A549 (cell line): ENCODE measurements at regions not wholly inside any gene's neighbourhood (a gene's known extent, or its start where the extent isn't known, plus 50 kb on each side); places are given as distances from the start of the nearest gene placed in this dataset.

Experiments
- ATAC-seq, 2 experiments: fragments of 200-7000 bp in 1 of 2; fragments of >200 bp in 1 of 2; cut with Nextera tagmentation in 1 of 2; cut with Tn5 transposase in 1 of 2; 3 replicates each; pipeline versions ENCODE4 v1.8.0 to v1.9.1; 2018 to 2020; ENCODE audit warnings: mild to moderate bottlenecking in 1 of 2, moderate library complexity in 1 of 2
- CTCF ChIA-PET: fragments of 300-600 bp; sonication (Branson Sonifier 250); formaldehyde crosslinking; extraction: SDS; loops from one replicate; lab custom pipeline; 2021; ENCODE audit warnings: antibody characterized with exemption, inconsistent platforms; lab: Yijun Ruan, JAX
- POLR2A ChIA-PET: fragments of 350-600 bp; formaldehyde crosslinking; extraction: SDS; loops from one replicate; lab custom pipeline; 2021; ENCODE audit warnings: antibody characterized with exemption, inconsistent platforms; lab: Yijun Ruan, JAX
- DNase-seq, 2 experiments: peaks; one replicate each; pipeline versions ENCODE4 v3.0.0 to v3.0.0-alpha.2; 2011 to 2016; ENCODE audit warnings: low read depth in 1 of 2, low spot score in 1 of 2
- FAIRE-seq: peaks from 2 replicates; lab custom pipeline; 2011; peaks lifted over from hg19 to GRCh38; lab: Jason Lieb, UNC
- H3K27ac ChIP-seq, 2 experiments: fragments of >200 bp; sonication (Bioruptor Twin); formaldehyde crosslinking; 3 replicates each; pipeline ENCODE4 v1.5.1; 2016 to 2017
- H3K4me1 ChIP-seq: fragments of >200 bp; sonication (Bioruptor Twin); formaldehyde crosslinking; 3 replicates; pipeline ENCODE4 v1.6.1; 2016
- H3K4me2 ChIP-seq: fragments of >200 bp; sonication (Bioruptor Twin); formaldehyde crosslinking; 3 replicates; pipeline ENCODE4 v1.6.1; 2016
- H3K4me3 ChIP-seq: fragments of >200 bp; sonication (Bioruptor Twin); formaldehyde crosslinking; 3 replicates; pipeline ENCODE4 v1.5.1; 2016
- H3K9me3 ChIP-seq: fragments of >200 bp; sonication (Bioruptor Twin); formaldehyde crosslinking; 3 replicates; pipeline ENCODE4 v1.6.1; 2016
- CBX2 ChIP-seq: fragments of 200-600 bp; sonication (generic); IDR thresholded peaks from 2 replicates; pipeline ENCODE4 v1.6.1; 2016; ENCODE audit warnings: low read depth, mild to moderate bottlenecking, borderline replicate concordance
- CBX8 ChIP-seq: fragments of 200-600 bp; sonication (generic); IDR thresholded peaks from 2 replicates; pipeline ENCODE4 v1.6.1; 2016
- CEBPB ChIP-seq, 2 experiments: fragments of >200 bp in 1 of 2; sonication (Bioruptor Twin) in 1 of 2; formaldehyde crosslinking in 1 of 2; IDR thresholded peaks; 2 replicates each; pipeline ENCODE4 v1.6.1; 2012 to 2016
- CHD2 ChIP-seq: fragments of 150-350 bp; IDR thresholded peaks from 2 replicates; pipeline ENCODE4 v1.6.1; 2014; ENCODE audit warnings: low read length; ENCODE audit not compliant: partially characterized antibody
- EHMT2 ChIP-seq: fragments of 200-600 bp; sonication (generic); IDR thresholded peaks from 2 replicates; pipeline ENCODE4 v1.6.1; 2016; ENCODE audit warnings: antibody characterized with exemption, low read depth, mild to moderate bottlenecking, moderate library complexity
- EP300 ChIP-seq, 2 experiments: fragments of >200 bp; sonication (Bioruptor Twin); formaldehyde crosslinking; IDR thresholded peaks; 2 replicates in 1 of 2; 3 replicates in 1 of 2; pipeline ENCODE4 v1.6.1; 2016 to 2017
- ESRRA ChIP-seq: fragments of 150-350 bp; IDR thresholded peaks from 2 replicates; pipeline ENCODE4 v1.6.1; 2014; ENCODE audit warnings: mild to moderate bottlenecking, low read length, borderline replicate concordance
- FOSB ChIP-seq: fragments of 250-450 bp; sonication (Bioruptor Pico); IDR thresholded peaks from 2 replicates; pipeline ENCODE4 v1.5.0; 2020; ENCODE audit warnings: mild to moderate bottlenecking, moderate library complexity
- FOSL2 ChIP-seq, 2 experiments: fragments of 450-650 bp in 1 of 2; fragments of >200 bp in 1 of 2; sonication (Bioruptor Twin) in 1 of 2; formaldehyde crosslinking; IDR thresholded peaks; 2 replicates each; pipeline versions ENCODE4 v1.5.0 to v1.6.1; 2016 to 2020; ENCODE audit warnings: mild to moderate bottlenecking in 1 of 2, moderate library complexity in 1 of 2
- FOXS1 ChIP-seq: fragments of 250-450 bp; sonication (Bioruptor Pico); IDR thresholded peaks from 2 replicates; pipeline ENCODE4 v1.5.0; 2020; ENCODE audit warnings: mild to moderate bottlenecking, moderate library complexity
- GATA3 ChIP-seq: IDR thresholded peaks from 2 replicates; pipeline ENCODE4 v1.6.1; 2012; ENCODE audit warnings: borderline replicate concordance
- HDAC2 ChIP-seq: fragments of 200-600 bp; sonication (generic); IDR thresholded peaks from 2 replicates; pipeline ENCODE4 v1.6.1; 2016
- HEYL ChIP-seq: fragments of 250-450 bp; sonication (Bioruptor Pico); IDR thresholded peaks from 2 replicates; pipeline ENCODE4 v1.8.0; 2021; ENCODE audit warnings: mild to moderate bottlenecking, moderate library complexity
- HOXA7 ChIP-seq: fragments of 250-450 bp; sonication (Bioruptor Pico); IDR thresholded peaks from 2 replicates; pipeline ENCODE4 v1.5.0; 2020; ENCODE audit warnings: mild to moderate bottlenecking, moderate library complexity
- HOXB13 ChIP-seq: fragments of 250-450 bp; sonication (Bioruptor Pico); IDR thresholded peaks from 2 replicates; pipeline ENCODE4 v1.5.0; 2020; ENCODE audit warnings: low read depth, mild to moderate bottlenecking, moderate library complexity
- HOXB5 ChIP-seq: fragments of 250-450 bp; sonication (Bioruptor Pico); IDR thresholded peaks from 2 replicates; pipeline ENCODE4 v1.5.0; 2020; ENCODE audit warnings: mild to moderate bottlenecking, moderate library complexity
- JUN ChIP-seq, 2 experiments: fragments of >200 bp; sonication (Bioruptor Twin); formaldehyde crosslinking; IDR thresholded peaks; 2 replicates in 1 of 2; 3 replicates in 1 of 2; pipeline ENCODE4 v1.6.1; 2016 to 2017
- JUNB ChIP-seq: fragments of >200 bp; sonication (Bioruptor Twin); formaldehyde crosslinking; IDR thresholded peaks from 2 replicates; pipeline ENCODE4 v1.6.1; 2016
- KDM1A ChIP-seq: fragments of 200-600 bp; sonication (generic); IDR thresholded peaks from 2 replicates; pipeline ENCODE4 v1.6.1; 2016; ENCODE audit warnings: low read depth, mild to moderate bottlenecking
- KDM5A ChIP-seq: fragments of 200-600 bp; sonication (generic); IDR thresholded peaks from 2 replicates; pipeline ENCODE4 v1.6.1; 2016; ENCODE audit warnings: antibody characterized with exemption, mild to moderate bottlenecking
- MAZ ChIP-seq: fragments of 150-350 bp; IDR thresholded peaks from 2 replicates; pipeline ENCODE4 v1.6.1; 2014; ENCODE audit warnings: antibody characterized with exemption, low read depth, low read length, borderline replicate concordance
- MYC ChIP-seq: IDR thresholded peaks from 2 replicates; pipeline ENCODE4 v1.6.1; 2012; ENCODE audit warnings: mild to moderate bottlenecking, inconsistent platforms, low read length, improper control_type of control experiment, borderline replicate concordance
- NPAS2 ChIP-seq: fragments of 250-450 bp; sonication (Bioruptor Pico); IDR thresholded peaks from 2 replicates; pipeline ENCODE4 v1.8.0; 2022; ENCODE audit warnings: mild to moderate bottlenecking, moderate library complexity, borderline replicate concordance
- NR3C1 ChIP-seq: fragments of >200 bp; sonication (Bioruptor Twin); formaldehyde crosslinking; IDR thresholded peaks from 3 replicates; pipeline ENCODE4 v1.6.1; 2017
- POLR2AphosphoS2 ChIP-seq: conservative IDR thresholded peaks from 2 replicates; pipeline ENCODE4 v1.6.1; 2012; ENCODE audit warnings: low read length, improper control_type of control experiment, inconsistent platforms
- RCOR1 ChIP-seq: fragments of 150-350 bp; IDR thresholded peaks from 2 replicates; pipeline ENCODE4 v1.6.1; 2014; ENCODE audit warnings: antibody characterized with exemption, low read length, low read depth
- TP53 ChIP-seq: fragments of 250-450 bp; sonication (Bioruptor Pico); IDR thresholded peaks from 2 replicates; pipeline ENCODE4 v1.5.0; 2021; ENCODE audit warnings: mild to moderate bottlenecking, moderate library complexity
- ZSCAN20 ChIP-seq: fragments of 250-450 bp; sonication (Bioruptor Pico); IDR thresholded peaks from 2 replicates; pipeline ENCODE4 v1.8.0; 2022; ENCODE audit warnings: mild to moderate bottlenecking, moderate library complexity
- WGBS: methylation state at CpG from one replicate; pipeline ENCODE4 v1.1.6; 2017; ENCODE audit errors: missing lambda C conversion rate; 5-methylcytosine and 5-hydroxymethylcytosine counted together
- TF ChIP-seq, protein P1 (sequence below): fragments of >200 bp; sonication (Bioruptor Twin); formaldehyde crosslinking; IDR thresholded peaks from 2 replicates; pipeline ENCODE4 v1.6.1; 2016
- TF ChIP-seq, protein P2 (sequence below): fragments of >200 bp; sonication (Bioruptor Twin); formaldehyde crosslinking; IDR thresholded peaks from 3 replicates; pipeline ENCODE4 v1.5.1; 2016
- TF ChIP-seq, protein P3 (sequence below): fragments of 150-350 bp; IDR thresholded peaks from 2 replicates; pipeline ENCODE4 v1.6.1; 2014; ENCODE audit warnings: low read depth, mild to moderate bottlenecking, low read length
- TF ChIP-seq, protein P4 (sequence below): IDR thresholded peaks from 2 replicates; pipeline ENCODE4 v1.6.1; 2012
- TF ChIP-seq, protein P5 (sequence below): IDR thresholded peaks from 2 replicates; pipeline ENCODE4 v1.6.1; 2012; ENCODE audit warnings: low read depth, borderline replicate concordance
- TF ChIP-seq, protein P6 (sequence below): fragments of 450-650 bp; IDR thresholded peaks from 2 replicates; pipeline ENCODE4 v1.6.1; 2014; ENCODE audit warnings: antibody characterized with exemption
- TF ChIP-seq, protein P7 (sequence below): IDR thresholded peaks from 2 replicates; pipeline ENCODE4 v1.6.1; 2012

DNA sequence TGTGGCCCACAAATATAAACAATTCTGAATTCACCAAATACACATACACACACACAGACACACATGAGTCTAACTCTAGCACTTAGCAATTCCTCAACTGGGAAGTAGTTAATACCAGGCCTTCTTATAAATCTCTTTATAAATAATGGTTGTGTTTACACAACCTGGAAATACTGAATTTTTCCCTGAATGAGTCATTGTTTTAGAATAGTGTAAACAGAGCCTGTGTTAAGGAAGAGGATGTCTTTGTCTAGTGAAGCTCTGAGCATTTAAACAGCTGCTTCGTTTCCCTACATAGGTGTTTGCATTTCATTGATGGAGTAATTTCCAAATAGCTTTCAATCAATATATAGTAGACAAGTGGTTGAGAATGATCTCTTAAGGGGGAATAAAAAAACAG is 218.8 kb downstream of the BTG1 start:
- WGBS = 0% methylated on average over 1 of the region's 1 CpG
- FAIRE-seq (peak; percentile 92), DNase-seq (peak; percentile 40 to 84), ATAC-seq (peak; percentile 89 to 98)
- Histone ChIP-seq H3K4me3 (no peak overlapping the region), H3K4me2 (peak overlapping the region; percentile 63), H3K9me3 (0 out of 3 replicates have a peak, but pooled peaks cover 6% of the 10 kb centered on the region), H3K27ac (peak overlapping the region in 1 of 2 experiments; percentile 38; a peak in 1 of 6 replicates), H3K4me1 (peaks cover 30% of the 10 kb centered on the region)
- ChIA-PET CTCF (interaction anchor here (0.6 to 1.0 kb wide), 3 partner anchors 42 to 67 kb away, joined by 3 read pairs; no protein-coding TSS in a partner anchor), POLR2A (interaction anchor here (0.6 kb wide), 1 partner anchor 168 kb away, joined by 8 read pairs; no protein-coding TSS in a partner anchor)
- TF ChIP-seq, protein P1, sequence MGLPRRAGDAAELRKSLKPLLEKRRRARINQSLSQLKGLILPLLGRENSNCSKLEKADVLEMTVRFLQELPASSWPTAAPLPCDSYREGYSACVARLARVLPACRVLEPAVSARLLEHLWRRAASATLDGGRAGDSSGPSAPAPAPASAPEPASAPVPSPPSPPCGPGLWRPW = no peak
- TF ChIP-seq FOXS1 (CRISPR knock-in tag) = peak; percentile 94; the same call in 1 of the 2 replicates
- TF ChIP-seq GATA3 = peak; percentile 83
- no peak for TF ChIP-seq TP53 (CRISPR knock-in tag)
- TF ChIP-seq NPAS2 (CRISPR knock-in tag) = no peak
- TF ChIP-seq JUNB = peak; percentile 94
- no peak for TF ChIP-seq ZSCAN20 (CRISPR knock-in tag)
- no peak for TF ChIP-seq EHMT2
- TF ChIP-seq, protein P2, sequence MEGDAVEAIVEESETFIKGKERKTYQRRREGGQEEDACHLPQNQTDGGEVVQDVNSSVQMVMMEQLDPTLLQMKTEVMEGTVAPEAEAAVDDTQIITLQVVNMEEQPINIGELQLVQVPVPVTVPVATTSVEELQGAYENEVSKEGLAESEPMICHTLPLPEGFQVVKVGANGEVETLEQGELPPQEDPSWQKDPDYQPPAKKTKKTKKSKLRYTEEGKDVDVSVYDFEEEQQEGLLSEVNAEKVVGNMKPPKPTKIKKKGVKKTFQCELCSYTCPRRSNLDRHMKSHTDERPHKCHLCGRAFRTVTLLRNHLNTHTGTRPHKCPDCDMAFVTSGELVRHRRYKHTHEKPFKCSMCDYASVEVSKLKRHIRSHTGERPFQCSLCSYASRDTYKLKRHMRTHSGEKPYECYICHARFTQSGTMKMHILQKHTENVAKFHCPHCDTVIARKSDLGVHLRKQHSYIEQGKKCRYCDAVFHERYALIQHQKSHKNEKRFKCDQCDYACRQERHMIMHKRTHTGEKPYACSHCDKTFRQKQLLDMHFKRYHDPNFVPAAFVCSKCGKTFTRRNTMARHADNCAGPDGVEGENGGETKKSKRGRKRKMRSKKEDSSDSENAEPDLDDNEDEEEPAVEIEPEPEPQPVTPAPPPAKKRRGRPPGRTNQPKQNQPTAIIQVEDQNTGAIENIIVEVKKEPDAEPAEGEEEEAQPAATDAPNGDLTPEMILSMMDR = no peak
- no peak for TF ChIP-seq MAZ
- TF ChIP-seq NR3C1 = no peak
- TF ChIP-seq MYC = no peak
- no peak for TF ChIP-seq HOXA7
- TF ChIP-seq, protein P3, sequence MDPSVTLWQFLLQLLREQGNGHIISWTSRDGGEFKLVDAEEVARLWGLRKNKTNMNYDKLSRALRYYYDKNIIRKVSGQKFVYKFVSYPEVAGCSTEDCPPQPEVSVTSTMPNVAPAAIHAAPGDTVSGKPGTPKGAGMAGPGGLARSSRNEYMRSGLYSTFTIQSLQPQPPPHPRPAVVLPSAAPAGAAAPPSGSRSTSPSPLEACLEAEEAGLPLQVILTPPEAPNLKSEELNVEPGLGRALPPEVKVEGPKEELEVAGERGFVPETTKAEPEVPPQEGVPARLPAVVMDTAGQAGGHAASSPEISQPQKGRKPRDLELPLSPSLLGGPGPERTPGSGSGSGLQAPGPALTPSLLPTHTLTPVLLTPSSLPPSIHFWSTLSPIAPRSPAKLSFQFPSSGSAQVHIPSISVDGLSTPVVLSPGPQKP = no peak
- no peak for TF ChIP-seq POLR2AphosphoS2
- no peak for TF ChIP-seq CBX2
- peak; percentile 93 for TF ChIP-seq FOSL2 (IDR thresholded peaks at IDR 0.05)
- peak; percentile 95 for TF ChIP-seq FOSL2 (CRISPR knock-in tag; IDR thresholded peaks at IDR 0.05)
- TF ChIP-seq HDAC2 = no peak
- TF ChIP-seq HOXB5 (CRISPR knock-in tag) = no peak
- TF ChIP-seq CHD2 = no peak
- no peak for TF ChIP-seq KDM5A
- TF ChIP-seq HOXB13 (CRISPR knock-in tag) = no peak
- no peak for TF ChIP-seq RCOR1
- TF ChIP-seq, protein P4, sequence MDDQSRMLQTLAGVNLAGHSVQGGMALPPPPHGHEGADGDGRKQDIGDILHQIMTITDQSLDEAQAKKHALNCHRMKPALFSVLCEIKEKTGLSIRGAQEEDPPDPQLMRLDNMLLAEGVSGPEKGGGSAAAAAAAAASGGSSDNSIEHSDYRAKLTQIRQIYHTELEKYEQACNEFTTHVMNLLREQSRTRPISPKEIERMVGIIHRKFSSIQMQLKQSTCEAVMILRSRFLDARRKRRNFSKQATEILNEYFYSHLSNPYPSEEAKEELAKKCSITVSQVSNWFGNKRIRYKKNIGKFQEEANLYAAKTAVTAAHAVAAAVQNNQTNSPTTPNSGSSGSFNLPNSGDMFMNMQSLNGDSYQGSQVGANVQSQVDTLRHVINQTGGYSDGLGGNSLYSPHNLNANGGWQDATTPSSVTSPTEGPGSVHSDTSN = no peak
- TF ChIP-seq, protein P5, sequence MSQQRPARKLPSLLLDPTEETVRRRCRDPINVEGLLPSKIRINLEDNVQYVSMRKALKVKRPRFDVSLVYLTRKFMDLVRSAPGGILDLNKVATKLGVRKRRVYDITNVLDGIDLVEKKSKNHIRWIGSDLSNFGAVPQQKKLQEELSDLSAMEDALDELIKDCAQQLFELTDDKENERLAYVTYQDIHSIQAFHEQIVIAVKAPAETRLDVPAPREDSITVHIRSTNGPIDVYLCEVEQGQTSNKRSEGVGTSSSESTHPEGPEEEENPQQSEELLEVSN = no peak
- no peak for TF ChIP-seq KDM1A
- no peak for TF ChIP-seq CBX8
- TF ChIP-seq JUN (IDR thresholded peaks at IDR 0.05) = peak; percentile 35 to 88; a peak in 2 of 5 replicates
- TF ChIP-seq HEYL (CRISPR knock-in tag) = no peak
- TF ChIP-seq ESRRA = no peak
- TF ChIP-seq EP300 (IDR thresholded peaks at IDR 0.05) = 0 out of 5 replicates have a peak, but pooled peaks of 1 of the 2 experiments have one; percentile 15
- peak; percentile 19 to 76; a peak in 1 of 4 replicates for TF ChIP-seq CEBPB (IDR thresholded peaks at IDR 0.05)
- peak; percentile 56 for TF ChIP-seq FOSB
- TF ChIP-seq, protein P6, sequence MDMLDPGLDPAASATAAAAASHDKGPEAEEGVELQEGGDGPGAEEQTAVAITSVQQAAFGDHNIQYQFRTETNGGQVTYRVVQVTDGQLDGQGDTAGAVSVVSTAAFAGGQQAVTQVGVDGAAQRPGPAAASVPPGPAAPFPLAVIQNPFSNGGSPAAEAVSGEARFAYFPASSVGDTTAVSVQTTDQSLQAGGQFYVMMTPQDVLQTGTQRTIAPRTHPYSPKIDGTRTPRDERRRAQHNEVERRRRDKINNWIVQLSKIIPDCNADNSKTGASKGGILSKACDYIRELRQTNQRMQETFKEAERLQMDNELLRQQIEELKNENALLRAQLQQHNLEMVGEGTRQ = no peak
- TF ChIP-seq, protein P7, sequence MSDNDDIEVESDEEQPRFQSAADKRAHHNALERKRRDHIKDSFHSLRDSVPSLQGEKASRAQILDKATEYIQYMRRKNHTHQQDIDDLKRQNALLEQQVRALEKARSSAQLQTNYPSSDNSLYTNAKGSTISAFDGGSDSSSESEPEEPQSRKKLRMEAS = peak; percentile 48; the same call in 1 of the 2 replicates
